Ramos (cell line): ENCODE measurements at regions not wholly inside any gene's neighbourhood (a gene's known extent, or its start where the extent isn't known, plus 50 kb on each side); places are given as distances from the start of the nearest gene placed in this dataset.

Experiments used
- in situ Hi-C: fragments of 300-500 bp; cut with MboI; formaldehyde crosslinking; loops from one replicate; pipeline ENCODE4 v1.14.3; 2022; ENCODE audit warnings: low sequenced_read_pairs; ENCODE audit not compliant: unreplicated experiment

- in situ Hi-C loops = no loop called here
Measured at GRCh38 chr7:70953331-70953741, 178.6 kb upstream of the GALNT17 start.

DNA sequence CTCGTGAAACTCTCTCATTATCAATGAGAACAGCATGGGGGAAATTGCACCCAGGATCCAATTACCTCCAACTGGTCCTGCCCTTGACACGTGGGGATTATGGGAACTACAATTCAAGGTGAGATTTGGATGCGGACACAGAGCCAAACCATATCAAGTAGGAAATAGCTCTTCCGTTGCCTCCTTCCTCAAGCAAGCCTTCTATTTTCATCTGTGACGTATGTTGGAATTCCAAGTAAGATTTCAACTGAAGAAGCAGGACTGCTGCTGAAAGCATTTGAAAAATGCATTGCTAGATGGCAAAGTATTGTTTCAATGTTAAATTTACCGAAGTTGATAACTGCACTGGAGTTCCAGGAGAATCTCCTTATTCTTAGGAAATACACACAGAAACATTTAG lies 178.1 kb upstream of the GALNT17 start:
- in situ Hi-C loops = no loop called here

GRCh38 chr7:70972693-70973092 lies 159.3 kb upstream of the GALNT17 start:
- in situ Hi-C loops = no loop called here

DNA sequence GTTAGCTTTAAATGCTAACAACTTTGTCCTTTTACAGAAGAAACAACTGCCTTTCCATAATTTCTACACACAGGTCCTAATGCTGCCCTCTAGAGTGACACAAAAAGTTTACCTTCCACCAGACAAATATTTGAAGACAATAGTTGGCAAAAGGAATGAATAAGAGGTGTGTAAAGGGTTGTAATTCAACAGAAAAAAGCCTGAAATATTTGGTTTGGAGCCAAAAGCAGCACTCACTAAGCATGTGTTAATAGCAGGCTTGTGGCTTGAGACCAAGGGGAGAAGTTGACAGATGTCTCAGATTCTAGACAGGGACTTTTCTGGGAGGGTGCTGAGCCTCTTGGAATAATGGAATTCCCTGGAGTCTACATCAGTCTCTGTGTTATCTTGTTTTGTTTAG lies 156.2 kb upstream of the GALNT17 start:
- in situ Hi-C loops = no loop called here

DNA sequence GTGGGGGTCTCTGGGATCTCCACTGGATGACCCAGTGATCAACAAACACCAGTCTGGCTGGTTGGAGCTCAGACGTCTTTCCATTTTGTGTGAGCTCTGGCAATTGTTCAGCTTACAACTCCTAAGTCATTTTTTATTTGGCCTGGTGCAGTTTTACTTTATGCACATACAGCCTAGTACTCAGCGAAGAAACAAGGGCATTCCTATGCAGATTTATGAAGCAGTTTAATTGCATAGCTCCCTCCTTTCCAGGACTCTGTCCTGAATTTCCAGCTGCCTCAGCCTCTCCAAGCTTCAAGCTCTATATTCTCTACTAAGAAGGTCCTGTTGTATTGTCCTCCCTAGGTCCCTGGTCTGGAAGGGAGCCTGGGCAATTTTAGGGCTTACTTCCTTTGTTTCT lies 145.6 kb upstream of the GALNT17 start:
- in situ Hi-C loops = no loop called here

DNA sequence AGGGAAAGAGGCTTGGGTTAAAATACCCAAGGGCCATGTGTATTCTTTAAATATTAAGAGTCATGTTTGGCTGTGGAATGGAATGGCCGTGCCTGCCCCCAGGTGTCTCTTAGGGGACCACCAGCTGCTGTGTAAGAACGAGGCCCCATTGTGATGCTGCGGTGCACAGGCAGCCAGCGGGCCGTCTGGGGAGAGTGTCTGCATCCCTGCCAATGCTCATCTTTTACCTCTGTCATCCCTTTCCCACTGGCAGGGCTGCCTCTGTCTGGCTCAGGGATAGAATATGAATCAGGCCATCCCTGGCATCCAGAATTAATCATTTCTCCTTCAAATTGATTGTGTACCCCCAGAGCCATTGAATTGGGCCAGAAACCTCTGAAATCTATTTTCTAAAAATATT lies 137.8 kb upstream of the GALNT17 start:
- in situ Hi-C loops = no loop called here

DNA sequence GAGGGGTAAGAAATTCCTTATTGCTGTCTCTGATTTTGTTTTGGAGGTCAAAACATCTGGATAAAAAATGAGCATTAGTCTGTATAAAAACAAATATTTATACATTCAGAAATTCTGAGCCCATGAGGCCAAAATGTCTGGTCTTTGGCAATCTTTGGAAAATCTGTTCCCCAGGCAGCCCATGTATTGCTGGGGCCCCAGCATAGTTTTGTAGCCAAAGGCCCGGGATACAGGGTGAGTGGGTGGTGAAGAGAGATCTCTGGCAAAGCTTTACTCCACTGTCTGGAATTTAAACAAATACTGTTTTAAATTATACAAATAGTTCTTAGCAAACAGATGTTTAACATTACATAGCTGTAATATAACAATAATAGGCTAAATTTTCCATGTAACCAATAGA lies 134.7 kb upstream of the GALNT17 start:
- in situ Hi-C loops = no loop called here

DNA sequence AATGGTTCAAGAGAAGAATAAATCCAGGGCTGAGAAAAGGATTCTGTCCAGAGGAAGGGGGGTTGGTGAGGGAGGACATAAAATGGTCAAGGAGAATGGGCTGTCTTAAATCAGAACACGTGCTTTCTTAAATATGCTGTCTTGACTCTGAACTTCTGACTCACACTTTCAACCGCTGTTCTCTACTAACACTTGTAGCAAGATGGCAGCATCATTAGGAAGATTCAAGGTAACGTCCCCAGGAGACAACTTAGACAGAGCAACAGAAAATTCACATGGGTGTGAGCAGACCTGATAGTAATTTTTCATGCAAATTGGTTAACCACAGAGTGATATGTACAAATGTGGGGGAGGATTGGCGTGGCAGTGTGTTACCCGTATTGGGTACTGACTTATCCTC lies 126.8 kb upstream of the GALNT17 start:
- in situ Hi-C loops = no loop called here

GRCh38 chr7:71009636-71010035 lies 122.3 kb upstream of the GALNT17 start:
- in situ Hi-C loops = no loop called here

DNA sequence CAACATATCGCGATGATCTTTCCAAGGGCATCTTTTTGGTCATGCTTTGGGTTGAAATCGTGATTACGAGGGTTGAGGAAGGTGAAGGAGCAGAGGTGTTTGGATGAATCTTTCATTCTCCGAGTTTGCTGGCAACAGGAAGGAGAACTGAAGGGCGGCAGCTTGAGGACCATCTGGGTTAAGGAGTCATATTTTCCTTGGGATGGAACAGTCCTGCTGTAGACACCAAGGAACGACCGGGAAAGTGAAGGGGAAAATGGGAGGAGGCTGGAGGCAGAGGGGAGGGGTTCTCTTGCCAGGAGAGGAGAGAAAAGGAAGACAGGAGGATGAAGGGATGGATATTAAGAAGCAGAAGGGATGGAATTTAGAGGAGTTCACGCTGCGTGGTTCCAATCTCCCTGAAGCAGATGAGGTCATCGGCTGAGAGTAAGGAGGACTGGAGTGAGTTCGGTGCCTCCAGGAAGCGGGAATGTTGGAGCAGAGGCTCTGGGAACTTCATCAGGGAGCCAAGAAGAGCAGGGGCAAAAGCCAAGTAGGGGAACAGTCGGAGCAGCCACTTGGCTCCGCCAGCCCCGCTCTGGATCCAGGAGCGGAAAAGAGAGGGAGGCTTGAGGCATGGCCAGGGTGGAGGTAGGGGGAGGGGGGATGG lies 116.6 kb upstream of the GALNT17 start:
- in situ Hi-C loops = no loop called here

DNA sequence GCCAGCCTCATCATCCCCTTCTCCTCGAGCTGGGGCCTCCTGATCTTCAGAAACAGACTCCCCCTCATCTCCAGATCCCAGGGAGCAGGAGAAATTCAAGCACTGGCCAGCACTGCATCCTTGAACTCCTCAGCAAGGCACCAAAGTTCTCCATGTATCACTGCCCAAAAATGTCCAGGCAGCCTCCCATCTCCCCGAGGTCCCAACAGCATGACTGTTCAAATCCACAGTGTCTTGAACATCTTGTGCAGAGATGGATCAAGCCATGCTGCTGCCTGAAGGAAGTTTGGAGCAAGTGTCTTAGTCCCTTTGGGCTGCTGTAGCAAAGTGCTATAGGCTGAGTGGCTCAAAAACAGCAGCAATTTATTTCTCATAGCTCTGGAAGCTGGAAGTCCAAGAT lies 115.5 kb upstream of the GALNT17 start:
- in situ Hi-C loops = no loop called here

DNA sequence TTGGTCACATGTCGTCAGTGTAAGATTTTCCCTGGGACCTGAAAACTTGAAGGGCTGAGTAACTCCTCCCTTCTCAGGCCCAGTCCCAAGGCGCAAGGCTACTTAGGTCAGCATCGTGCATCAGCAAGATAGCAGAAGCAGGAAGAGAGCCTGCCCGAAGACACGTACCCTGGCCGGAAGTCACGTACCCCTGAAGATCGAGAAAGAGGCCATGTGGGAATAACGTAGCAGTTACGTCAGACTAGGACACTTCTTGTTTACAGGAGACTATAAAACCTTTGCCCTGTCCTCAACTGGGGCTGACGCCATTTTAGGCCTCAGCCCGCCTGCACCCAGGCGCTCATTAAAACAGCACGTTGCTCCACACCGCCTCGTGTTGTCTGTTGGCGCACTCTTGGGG lies 114.3 kb upstream of the GALNT17 start:
- in situ Hi-C loops = no loop called here

DNA sequence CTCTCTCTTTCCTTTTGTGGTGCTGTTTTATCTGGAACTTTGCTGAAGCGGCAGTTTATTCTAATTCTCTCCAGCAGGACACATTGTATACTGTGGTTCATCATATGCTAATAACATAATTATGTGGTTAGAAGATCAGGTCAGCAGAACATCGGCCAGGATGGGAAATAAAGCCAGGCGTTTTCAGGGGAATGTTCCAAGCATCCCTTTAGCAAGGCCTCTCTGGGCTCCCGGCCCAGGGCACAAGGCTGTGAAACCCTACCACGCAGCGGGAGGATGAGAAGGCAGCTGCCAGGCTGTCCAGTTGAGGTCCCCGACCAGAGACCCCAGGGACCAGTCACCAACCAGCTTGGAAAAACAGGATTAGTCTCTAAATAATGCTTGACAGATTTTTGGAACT lies 112.2 kb upstream of the GALNT17 start:
- in situ Hi-C loops = no loop called here

GRCh38 chr7:71021131-71021530 lies 110.8 kb upstream of the GALNT17 start:
- in situ Hi-C loops = no loop called here

DNA sequence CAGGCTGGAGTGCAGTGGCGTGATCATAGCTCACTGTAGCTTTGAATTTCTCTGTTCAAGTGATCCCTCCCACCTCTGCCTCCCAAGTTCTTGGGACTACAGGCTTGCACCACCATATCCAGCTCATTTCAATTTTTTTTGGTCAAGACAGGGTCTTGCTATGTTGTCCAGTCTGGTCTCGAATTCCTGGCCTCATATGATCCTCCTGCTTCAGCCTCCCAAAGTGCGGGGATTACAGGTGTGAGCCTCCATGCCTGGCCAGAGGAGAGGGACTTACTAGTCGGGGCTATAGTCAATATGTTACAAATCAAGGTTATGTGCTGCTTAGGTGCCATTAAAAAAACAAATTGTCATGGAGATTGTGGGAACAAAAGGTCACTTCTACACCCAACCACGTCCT lies 105.3 kb upstream of the GALNT17 start:
- in situ Hi-C loops = no loop called here

DNA sequence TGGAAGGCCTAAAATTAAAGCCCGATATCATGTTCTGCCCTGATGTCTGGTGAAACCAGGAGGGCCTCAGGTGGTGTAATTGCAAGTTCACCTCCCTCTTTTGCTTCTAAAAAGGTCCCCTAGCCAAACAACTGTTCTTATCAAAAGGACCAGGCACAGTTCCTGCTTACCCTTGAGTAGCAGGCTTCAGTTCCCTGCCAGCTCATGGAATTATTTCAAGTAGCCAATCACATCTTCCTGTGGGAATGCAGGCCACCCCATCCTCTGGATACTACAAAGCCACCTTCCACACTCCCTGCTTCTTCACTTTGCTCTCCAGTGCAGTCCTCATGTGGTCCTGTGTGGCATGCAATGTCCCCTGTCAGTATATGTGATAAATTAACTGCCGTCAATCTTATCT lies 97.7 kb upstream of the GALNT17 start:
- in situ Hi-C loops = no loop called here

- in situ Hi-C loops = no loop called here
Measured at GRCh38 chr7:71042591-71042990, 89.4 kb upstream of the GALNT17 start.

- in situ Hi-C loops = no loop called here
Measured at GRCh38 chr7:71050492-71050891, 81.5 kb upstream of the GALNT17 start.

- in situ Hi-C loops = no loop called here
Measured at GRCh38 chr7:71055504-71055903, 76.4 kb upstream of the GALNT17 start.

- in situ Hi-C loops = no loop called here
Measured at GRCh38 chr7:71077743-71078476, 54.0 kb upstream of the GALNT17 start.
